ENCODE measurements at regions not wholly inside any gene's neighbourhood (a gene's known extent, or its start where the extent isn't known, plus 50 kb on each side); places are given as distances from the start of the nearest gene placed in this dataset.

- Histone ChIP-seq H3K27ac (ENCODE audit: low read depth, low read length) (no peak overlapping the region), H3K9me3 (ENCODE audit: control insufficient read depth, insufficient read depth, low read length) (peaks cover 5% of the 10 kb centered on the region; the same call in 1 of the 2 replicates), H3K27me3 (ENCODE audit: control insufficient read depth, insufficient read depth, low read length) (no peaks in the 10 kb centered on the region), H3K4me3 (ENCODE audit: low read depth, low read length) (no peak overlapping the region)
- TF ChIP-seq, protein P1, sequence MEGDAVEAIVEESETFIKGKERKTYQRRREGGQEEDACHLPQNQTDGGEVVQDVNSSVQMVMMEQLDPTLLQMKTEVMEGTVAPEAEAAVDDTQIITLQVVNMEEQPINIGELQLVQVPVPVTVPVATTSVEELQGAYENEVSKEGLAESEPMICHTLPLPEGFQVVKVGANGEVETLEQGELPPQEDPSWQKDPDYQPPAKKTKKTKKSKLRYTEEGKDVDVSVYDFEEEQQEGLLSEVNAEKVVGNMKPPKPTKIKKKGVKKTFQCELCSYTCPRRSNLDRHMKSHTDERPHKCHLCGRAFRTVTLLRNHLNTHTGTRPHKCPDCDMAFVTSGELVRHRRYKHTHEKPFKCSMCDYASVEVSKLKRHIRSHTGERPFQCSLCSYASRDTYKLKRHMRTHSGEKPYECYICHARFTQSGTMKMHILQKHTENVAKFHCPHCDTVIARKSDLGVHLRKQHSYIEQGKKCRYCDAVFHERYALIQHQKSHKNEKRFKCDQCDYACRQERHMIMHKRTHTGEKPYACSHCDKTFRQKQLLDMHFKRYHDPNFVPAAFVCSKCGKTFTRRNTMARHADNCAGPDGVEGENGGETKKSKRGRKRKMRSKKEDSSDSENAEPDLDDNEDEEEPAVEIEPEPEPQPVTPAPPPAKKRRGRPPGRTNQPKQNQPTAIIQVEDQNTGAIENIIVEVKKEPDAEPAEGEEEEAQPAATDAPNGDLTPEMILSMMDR (IDR thresholded peaks at IDR 0.05; ENCODE audit: low read depth, low read length): no peak
- ChIA-PET CTCF (no interaction called here), POLR2A (no interaction called here)
- no peak for DNase-seq (ENCODE audit: low read depth, low spot score)
These were observed 1413.0 kb upstream of the PRR20A start for GRCh38 chr13:55727683-55728082.

DNA sequence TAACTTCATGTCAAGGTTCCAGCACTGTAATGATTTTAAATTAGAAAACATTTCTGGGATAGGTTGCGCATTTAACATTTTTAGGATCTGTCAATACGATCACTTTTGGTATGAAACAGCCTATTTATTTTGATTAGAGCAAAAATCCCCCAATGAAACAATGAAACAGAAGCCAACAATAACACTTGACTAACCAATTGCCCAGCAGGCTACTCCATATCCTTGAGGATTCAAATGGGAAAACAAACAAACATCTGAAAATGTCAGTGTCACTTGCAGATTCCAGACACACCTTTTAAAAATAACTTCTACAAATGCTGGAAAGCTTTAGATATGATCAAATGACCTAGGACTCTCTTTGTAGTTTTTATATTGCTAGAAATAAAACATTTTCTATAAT, 1412.5 kb upstream of the PRR20A start:
- TF ChIP-seq, protein P1 (IDR thresholded peaks at IDR 0.05; ENCODE audit: low read depth, low read length): no peak
- Histone ChIP-seq H3K27ac (ENCODE audit: low read depth, low read length) (no peak overlapping the region), H3K9me3 (ENCODE audit: control insufficient read depth, insufficient read depth, low read length) (peaks cover 5% of the 10 kb centered on the region; the same call in 1 of the 2 replicates), H3K27me3 (ENCODE audit: control insufficient read depth, insufficient read depth, low read length) (no peaks in the 10 kb centered on the region), H3K4me3 (ENCODE audit: low read depth, low read length) (no peak overlapping the region)
- CTCF ChIA-PET: no interaction called here
- POLR2A ChIA-PET: no interaction called here
- DNase-seq (ENCODE audit: low read depth, low spot score): no peak

DNA sequence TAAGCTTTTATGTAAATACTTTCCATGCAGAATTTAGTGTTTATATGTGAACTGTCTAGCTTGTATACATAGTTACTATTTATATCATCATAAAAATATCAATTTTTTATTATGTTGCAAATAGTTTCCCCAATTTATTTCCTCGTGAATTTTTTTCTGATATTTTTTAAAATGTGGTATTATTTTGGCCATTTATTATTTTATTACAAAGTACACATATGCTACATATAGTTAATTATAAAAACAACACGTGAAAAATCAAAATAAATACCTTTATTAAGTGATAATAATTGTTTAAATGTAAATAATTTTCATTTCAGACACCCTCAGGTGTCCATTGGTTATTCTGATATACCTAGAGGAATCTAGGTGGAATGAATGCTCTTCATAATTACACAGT, 1394.9 kb upstream of the PRR20A start:
- POLR2A ChIA-PET: no interaction called here
- Histone ChIP-seq H3K4me3 (ENCODE audit: low read depth, low read length) (no peak overlapping the region), H3K27ac (ENCODE audit: low read depth, low read length) (no peak overlapping the region), H3K9me3 (ENCODE audit: control insufficient read depth, insufficient read depth, low read length) (peaks cover 5% of the 10 kb centered on the region; the same call in 1 of the 2 replicates), H3K27me3 (ENCODE audit: control insufficient read depth, insufficient read depth, low read length) (no peaks in the 10 kb centered on the region)
- TF ChIP-seq, protein P1 (IDR thresholded peaks at IDR 0.05; ENCODE audit: low read depth, low read length): no peak
- no peak for DNase-seq (ENCODE audit: low read depth, low spot score)
- CTCF ChIA-PET: no interaction called here

DNA sequence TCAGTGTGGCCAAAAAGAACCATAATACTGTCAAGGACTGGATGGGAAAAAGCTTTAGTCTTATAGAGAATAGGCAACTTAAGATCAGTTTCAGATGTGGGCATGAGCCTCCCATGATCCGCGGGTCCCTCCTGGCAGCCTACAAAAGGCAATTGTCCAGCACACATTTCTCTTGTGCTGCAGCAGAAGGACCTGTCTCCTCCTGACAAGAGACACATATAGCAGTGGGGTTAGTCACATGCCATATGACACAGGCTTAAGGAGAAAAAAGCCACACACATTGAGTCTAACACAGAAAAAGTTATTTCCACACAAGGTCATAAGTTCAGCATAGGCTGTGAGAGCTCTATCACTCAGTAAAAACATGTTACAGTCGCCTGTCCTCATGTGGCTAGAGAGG, 1378.7 kb upstream of the PRR20A start:
- Histone ChIP-seq H3K4me3 (ENCODE audit: low read depth, low read length) (no peak overlapping the region), H3K27me3 (ENCODE audit: control insufficient read depth, insufficient read depth, low read length) (no peaks in the 10 kb centered on the region), H3K27ac (ENCODE audit: low read depth, low read length) (no peak overlapping the region), H3K9me3 (ENCODE audit: control insufficient read depth, insufficient read depth, low read length) (no peaks in the 10 kb centered on the region)
- ChIA-PET POLR2A (no interaction called here), CTCF (no interaction called here)
- TF ChIP-seq, protein P1 (IDR thresholded peaks at IDR 0.05; ENCODE audit: low read depth, low read length): no peak
- DNase-seq (ENCODE audit: low read depth, low spot score): no peak

DNA sequence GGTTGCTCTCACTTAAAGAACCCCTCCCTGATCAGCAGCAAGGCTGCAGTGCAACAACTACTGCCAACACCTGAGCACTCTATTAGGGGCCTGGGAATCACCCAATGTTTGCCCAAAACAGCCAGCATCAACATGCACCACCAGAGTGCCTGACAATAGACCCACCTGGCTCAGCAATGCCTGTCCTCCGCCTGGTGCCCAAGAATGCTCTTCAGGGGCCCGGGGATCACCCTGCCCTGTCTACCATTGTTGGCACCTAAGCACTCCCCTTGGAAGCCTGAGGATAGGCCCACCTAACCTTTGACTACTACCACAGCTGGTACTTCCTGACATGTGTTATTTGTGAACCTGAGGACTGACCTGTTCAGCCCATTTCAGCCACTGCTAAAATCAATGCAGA, 1363.1 kb upstream of the PRR20A start:
- ChIA-PET POLR2A (no interaction called here), CTCF (no interaction called here)
- peaks cover 11% of the 10 kb centered on the region for H3K9me3 ChIP-seq (ENCODE audit: control insufficient read depth, insufficient read depth, low read length)
- no peak overlapping the region for H3K27ac ChIP-seq (ENCODE audit: low read depth, low read length)
- no peak overlapping the region for H3K4me3 ChIP-seq (ENCODE audit: low read depth, low read length)
- no peak for DNase-seq (ENCODE audit: low read depth, low spot score)
- H3K27me3 ChIP-seq (ENCODE audit: control insufficient read depth, insufficient read depth, low read length): no peaks in the 10 kb centered on the region
- TF ChIP-seq, protein P1 (IDR thresholded peaks at IDR 0.05; ENCODE audit: low read depth, low read length): no peak

Measured in AG04450 (cell line).